DMS 273 treated with DMSO at 0.1 percent for 48 hours (cell line): ENCODE measurements at regions not wholly inside any gene's neighbourhood (a gene's known extent, or its start where the extent isn't known, plus 50 kb on each side); places are given as distances from the start of the nearest gene placed in this dataset.
A peak's percentile ranks its signal among the peaks of the same experiment; 100 is the strongest.

ENCODE experiments used
- DNase-seq: peaks from one replicate; lab custom pipeline; 2025; lab: John Stamatoyannopoulos, UW

DNA sequence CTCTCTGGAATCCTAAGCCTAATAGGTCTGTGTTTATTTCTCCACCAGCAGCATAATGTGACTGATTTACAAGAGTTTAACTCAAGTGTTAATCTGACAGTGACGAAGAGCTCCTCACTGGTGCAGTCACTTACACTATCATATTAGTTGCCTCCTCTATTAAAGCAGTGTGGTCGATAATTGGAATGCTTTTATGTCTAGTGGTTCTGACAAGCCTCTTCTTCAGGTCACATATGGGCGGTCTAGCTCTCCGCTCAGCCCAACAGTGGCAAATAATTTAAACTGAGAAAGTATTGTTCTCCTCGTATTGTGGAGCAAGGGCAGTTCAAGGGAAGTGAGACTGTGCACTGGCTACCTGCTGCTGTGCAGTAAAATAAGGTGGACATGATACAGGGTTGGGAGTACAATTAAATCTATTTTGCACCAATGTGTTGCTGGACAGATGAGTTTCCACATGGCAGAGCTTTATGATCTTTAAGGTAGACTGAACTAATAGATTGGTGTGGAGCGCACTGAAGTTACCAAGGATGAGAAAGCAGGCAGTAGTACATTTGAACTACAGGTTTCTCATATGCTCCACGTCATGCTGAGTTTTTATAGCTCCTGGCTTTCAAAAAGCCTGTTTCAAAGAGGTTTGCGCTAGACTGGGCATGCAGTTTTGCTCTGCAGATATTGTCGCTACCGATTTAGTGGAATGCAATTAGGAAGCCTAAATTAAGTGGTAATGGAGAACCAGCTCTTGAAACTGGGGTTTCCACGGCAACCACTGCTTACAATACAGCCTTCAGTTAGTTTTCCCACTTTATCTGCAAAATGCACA is 151.7 kb upstream of the POU3F3 start:
- peak; percentile 28 for DNase-seq

DNA sequence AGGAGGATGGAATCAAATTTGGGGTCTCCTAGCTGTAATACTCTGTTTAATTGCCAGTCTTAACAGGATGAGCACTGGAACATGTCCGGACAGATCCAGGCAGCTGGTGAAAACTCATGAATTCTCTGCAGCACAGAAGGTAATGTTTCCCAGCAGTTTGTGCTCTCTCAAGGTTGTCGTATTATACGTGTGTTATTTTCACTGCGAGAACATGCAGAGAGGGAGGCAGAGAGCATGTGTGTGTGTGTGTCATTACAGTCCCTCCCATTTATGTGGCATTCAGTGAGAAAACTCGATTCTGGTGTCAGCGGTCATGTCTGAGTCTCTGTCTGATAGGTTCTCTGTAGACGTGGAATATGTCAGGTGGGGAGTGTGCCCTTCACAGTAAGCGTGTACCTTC is 150.2 kb upstream of the POU3F3 start:
- DNase-seq: peak; percentile 24

DNA sequence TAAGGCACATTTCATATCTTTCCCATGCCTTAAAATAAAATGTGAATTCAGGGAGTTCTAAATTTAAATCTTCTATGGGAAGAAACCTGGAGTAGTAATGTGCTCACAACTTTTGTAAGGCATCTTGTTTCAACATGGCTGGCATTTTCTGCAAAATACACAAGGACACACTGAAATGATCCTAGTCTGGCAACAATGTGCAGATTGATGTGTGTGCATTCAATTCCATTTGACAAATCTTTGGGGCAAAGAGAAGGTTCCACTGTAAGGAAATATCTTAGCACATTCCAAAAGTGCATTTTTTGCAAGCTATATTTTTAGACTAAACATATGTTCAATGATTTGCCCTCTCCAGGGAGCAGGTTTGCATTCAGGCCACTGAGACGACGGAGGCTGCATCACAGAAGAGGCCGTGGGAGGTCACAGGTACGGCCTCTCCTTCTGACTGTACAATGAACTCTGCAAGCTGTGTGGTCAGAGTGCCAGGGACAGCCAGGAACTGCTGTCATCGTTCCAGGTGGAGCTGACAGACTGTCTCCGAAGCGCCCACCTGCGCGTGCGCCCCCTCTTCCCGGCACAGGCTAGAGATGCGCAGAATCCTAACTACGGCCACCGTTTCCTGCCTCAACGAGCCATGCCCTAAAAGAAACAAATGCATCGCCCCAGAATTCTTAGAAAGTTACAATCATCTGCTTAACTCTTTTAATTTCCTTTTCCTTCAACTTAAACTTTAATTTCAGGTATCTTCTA is 149.2 kb upstream of the POU3F3 start:
- DNase-seq: no peak

DNA sequence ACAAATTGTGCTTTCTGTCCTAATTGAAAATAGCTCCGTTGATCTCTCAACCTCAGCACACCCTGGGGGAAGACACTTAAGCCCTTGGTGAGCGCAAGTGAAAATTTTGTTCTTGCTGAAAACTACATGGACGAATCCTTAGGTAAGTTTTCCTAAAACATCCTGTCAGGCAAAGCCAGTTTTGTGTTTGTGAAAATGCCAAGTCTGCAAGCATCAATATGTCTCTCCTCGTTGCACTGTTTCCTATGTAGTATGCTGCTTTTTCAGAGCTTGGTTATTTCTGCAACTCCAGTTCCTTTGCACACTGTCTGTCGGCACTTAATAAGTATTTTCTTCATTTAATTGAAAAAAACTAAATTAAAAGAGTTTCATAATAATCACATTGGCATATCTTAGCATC is 146.9 kb upstream of the POU3F3 start:
- no peak for DNase-seq

DNA sequence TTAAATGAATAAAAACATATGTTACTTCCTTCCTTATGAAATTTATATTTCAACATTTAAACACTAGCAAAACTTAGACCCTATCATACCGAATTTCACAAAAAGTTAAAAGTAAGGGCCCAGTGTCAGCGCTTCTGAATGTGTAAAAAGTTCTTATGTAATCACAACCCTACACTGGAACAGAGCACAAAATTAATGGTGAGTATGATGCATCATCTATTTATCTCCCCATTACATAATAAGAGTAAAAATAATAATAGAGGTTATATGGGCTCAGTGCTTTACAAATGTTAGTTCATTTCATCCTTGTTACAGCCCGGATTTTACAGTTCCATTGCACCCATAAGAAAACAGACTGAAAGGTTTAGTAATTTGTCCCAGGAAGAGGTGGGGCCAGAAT is 144.9 kb upstream of the POU3F3 start:
- no peak for DNase-seq

DNA sequence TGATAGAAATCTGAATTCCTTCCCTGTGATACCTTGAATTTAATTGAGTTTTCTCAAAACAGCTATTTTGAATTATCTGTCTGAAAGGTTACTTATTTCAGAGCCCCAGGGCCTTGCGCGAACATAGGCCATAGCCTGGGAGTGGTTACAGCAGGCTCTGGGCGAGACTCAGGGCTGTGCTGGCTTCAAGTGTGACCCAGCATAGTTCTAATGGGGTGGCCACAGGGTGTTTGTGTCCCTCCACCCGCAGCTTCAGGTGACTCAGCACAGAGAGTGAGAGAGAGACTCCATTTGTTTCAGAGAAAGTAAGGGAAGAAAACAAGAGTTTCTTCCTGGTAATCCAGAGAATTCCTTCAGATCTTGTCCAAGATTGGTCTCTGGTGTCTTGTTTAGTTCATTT is 137.9 kb upstream of the POU3F3 start:
- no peak for DNase-seq

DNA sequence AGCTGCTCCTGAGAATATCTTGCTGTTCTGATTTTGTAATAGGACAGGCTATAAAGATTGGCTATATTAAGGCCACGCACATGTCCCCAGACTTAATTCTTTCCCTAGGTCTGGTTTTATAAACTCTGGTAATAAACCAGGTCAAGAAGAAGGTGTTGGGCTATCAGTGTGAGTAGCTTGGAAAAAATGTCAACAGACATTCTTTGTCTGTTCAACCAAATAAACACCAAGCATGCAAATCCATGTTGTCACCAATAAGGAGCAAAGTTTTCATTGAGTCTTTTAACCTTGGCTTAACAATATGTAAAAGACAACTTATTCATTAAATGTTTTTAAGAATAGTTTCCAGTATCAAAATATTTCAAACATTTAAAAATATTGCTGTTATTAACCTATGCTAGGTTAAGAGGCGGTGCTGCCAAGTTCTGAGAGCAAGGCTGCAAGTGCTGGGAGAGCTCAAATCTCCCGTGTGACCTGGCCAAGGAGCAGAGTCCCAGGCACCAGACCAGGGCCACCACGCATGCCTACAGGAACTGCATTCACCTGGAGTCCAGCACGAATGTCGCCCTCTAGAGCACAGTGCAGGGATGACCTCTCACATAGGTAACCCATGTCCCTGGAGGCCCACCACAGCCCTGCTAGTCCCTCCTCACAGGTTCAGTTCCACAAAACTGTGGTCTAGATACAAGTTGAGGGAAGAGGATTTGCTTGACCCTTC is 120.5 kb upstream of the POU3F3 start:
- DNase-seq: no peak

DNA sequence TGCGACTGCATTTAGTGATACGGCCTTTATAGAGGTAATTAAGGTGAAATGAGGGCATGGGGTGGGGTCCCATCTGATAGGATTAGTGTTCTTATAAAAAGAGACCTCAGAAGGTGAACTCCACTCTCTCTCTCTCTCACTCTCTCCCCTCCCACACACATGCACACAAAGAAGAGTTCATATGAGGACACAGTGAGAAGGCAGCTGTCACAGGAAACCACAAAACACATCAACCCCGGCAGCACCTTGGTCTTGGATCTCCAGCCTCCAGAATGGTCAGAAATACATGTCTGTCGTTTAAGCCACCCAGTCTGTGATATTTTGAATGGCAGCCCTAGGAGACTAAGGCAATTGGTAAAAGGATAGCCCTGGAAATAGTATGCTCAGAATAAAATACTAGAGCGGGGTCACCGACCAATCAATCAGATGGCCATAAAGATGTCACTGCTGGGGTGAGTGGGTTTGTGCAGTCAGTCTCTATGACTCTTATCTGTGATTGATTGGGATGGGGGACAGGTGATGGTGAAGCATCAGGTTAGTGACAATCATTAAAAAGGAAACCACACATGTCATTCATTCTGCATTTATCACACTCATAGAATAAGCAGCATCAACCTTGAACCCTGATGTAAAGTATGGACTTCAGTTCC is 118.9 kb upstream of the POU3F3 start:
- DNase-seq: peak; percentile 27

DNA sequence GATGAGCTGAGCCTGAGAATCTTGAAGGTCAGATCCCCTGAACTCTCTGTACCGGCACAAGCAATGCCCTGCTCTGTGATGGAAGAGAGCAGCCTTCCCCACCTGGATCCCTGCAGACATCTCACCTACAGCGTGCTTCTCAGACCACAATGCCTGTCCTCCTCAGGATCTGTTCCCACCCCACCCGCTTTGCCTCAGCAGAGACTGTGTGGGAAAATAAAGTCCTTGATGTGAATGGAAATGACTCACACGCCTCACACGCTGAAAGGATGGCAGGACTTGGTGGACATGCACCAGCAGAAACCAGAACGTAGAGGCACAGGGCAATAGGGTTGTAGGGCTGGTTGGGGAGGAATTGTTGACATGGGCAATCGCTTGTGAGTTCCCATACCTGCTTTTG is 117.9 kb upstream of the POU3F3 start:
- DNase-seq: no peak

DNA sequence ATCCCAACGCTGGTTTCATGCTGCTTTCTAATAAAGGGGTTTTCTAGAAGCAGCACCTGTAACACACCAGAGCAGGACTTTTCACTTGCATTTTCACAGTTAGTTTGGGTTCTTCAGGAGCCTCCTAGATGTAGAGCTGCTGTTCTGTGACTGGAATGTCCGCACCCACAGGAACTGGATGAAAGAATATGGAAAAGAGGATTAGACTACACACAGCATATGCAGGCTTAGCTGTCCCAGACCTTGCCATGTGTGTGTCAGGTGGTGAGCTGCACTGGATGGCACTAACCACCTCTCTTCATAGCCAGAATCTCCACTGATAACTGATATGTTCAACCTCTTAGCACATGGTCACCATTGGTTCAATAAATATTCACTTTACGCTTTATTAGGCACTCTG is 112.1 kb upstream of the POU3F3 start:
- DNase-seq: no peak

DNA sequence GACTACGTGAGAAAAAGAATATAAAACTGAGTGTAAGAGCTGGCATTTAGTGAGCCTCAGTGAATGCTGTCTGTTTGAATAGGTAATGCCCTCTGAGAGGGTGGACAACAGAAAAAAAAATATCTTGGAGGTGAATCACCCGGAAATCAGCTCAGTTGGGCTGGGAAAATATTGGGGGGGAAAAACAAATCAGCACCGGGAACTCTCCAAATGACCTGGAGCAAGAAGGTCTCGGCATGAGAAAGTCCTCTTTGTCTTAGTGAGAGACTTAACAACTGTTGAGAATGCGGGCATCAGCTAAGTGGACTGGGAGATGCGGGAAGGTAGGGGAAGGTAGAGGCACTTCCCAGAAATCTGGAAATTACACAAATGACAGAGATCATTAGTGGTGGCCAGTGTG is 109.4 kb upstream of the POU3F3 start:
- DNase-seq: no peak

DNA sequence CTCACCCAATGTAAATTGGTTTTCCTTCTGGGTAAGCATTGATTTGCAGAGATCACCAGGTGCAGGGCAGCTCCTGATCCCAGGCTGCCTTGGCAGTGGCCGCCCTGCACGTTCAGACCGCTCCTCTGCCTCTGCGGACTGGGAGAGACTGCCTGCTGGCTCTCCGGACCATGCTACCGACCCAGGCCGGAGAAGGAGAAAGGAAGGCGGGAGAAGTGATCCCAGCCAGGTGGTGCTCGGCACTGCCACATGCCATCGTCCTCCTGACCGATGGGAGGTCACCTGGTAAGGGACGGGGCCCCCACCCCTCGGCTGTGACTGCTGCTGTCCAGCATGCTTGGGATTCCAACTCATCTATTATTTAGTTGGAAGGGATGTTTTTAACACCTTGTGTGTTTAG is 108.1 kb upstream of the POU3F3 start:
- DNase-seq: no peak

DNA sequence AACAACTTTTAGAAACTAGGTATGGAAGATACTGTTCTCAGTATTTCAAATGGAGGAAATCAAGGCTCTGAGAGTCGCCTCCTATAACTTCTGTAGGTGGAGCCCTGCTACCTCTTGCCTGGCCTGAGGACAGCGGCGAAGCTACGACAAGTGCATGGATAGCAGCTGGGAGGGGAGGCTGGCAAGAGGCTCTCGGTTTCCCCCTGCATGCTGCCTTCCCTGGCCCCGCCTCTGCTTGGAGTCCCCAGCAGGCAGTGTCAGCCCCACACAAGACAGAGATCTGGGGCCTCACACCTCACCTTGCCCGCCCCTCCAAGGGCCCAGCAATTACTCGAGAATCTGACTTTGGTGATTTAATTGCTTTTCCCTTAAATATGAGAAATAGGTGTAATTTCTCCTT is 107.6 kb upstream of the POU3F3 start:
- DNase-seq: no peak

DNA sequence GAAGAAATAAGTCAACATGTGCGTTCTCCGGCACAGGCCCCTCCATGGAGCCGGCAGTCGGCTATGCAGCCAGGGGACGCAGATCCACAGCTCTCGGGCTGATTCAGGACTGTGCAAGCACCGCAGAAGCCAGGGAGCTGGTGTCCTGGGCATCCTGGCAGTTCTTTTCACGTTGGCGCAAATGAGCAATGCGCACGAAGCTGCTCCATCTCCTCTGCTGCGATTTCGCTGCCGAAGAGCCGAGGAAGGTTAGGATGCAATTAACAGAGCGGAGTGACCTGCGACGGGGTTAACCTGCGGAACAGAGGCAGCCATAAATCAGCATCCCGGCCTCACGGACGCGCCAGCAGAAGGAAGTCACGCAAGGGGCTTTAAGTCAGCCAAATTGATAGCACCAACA is 107.1 kb upstream of the POU3F3 start:
- DNase-seq: no peak

DNA sequence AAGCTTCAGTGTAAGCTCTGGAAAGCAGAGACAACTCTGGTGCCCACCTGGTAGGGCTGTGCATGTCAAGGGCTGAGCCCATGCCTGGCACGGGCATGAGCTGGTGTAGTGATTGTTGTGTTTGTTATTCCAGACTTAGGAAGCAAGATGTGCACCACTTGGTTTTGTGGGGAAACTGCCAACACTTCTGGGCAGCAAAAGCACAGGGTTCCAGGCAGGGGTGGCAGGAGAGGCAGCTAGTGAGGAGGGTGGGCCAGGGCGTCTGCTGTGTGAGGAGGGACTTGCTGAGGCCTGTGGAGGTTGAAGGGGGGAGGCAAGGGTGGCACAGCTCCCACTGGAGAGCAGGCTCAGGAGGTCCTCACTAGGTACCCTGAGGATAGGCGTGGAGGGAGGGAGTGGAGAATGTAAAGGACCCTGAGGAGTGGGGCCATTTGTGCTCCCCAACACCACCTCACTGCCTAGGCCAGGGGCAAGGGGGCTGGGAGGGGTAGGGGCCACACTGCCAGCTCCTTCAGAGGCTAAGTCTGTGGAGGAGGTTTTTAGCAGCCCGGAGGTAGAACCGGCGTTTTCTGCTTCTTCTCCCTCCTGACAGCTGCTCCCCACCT is 104.0 kb upstream of the POU3F3 start:
- no peak for DNase-seq

DNA sequence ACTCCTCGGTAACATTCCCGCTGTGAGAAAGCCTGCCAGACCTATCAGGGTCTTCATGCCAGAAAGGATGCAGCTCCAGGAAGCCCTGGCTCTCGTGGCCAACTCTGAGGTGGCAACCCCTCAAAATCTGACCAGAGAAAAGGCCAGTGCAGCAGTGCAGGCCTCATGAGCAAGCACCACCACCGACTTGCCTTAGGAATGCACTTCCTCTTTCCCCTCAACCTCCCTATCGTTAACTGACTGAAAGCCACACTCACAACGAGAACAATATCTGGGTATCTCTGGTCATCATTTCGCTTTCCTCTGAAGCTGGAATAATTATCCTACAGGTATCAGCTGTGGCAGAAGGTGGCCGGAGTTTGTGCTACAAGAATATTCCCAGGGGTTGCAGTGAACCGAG is 101.4 kb upstream of the POU3F3 start:
- no peak for DNase-seq

DNA sequence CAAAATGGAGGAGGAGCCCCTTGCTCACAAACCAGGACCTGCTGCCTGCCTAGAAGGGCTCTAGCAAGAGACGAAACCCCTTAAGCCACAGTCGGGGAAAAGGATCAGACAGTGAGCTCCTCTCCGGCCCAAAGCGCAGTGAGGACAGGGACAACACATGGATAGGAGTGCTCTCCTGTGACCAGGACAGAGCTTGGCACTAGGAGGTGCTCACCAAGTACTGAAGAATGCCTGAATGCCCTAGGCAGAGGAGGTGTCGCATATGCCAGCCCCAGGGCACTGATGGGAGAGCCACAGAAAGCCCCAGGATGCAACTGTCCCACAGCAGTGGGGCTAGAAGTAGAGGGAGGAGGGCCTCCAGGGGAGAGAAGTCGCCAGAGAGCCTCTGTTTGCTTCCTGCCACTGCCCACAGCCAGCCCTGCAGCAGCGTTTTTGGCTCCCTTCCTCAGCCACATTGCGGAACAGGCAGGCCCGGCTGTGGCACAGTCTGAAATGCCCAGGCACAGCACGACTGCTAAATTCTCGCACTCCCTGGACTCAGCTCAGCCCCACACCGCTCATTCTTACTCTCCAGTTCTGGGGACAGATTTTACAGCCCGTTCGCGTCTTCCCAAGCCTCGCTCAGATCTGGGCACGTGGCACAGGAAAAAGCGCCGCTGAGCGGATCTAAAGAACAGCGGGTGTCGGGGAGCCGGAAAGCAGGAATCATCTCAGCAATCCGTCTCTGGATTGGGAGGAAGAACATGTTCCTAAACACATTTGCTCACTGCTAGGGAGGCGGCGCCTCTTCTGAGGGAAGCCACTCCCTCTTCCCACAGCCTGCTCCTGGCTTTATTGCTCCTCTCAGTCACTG is 98.7 kb upstream of the POU3F3 start:
- no peak for DNase-seq

DNA sequence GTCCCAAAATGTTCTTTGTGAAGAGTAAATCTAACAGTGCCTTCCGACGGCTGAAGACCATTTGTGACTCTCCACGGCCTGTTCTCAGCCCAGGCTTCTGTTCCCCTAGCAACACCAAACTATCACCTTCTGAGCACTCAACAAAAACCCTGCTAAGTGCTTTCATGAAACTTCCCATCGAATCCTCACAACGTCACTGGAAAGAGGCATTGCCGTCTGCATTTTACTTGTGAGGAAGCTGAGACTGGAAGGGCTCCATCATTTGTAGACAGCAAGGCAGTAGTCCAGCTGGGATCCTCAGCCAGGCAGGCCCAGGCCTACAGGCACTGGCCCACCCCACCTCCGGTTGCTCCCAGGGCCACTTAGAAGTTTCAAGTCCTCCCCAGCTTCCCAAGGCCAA is 97.8 kb upstream of the POU3F3 start:
- DNase-seq: no peak

DNA sequence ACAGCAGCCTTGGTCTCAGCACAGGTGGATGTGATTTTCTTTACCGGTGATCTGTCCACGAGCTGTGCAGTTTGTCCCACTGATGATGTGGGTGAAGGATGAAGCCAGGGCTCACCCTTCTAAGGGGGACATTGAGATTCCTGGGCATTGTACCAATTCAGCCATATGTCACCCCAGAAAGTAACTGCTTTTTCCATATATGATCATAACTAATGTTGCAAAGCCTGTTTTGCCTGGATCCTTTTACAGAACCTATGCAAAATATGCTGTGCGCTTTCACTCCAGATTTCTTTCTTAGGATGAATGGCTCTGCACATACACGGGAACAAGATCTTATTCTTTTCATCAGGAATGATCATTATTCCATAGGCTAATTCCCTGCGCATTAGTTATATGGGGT is 96.9 kb upstream of the POU3F3 start:
- DNase-seq: no peak

DNA sequence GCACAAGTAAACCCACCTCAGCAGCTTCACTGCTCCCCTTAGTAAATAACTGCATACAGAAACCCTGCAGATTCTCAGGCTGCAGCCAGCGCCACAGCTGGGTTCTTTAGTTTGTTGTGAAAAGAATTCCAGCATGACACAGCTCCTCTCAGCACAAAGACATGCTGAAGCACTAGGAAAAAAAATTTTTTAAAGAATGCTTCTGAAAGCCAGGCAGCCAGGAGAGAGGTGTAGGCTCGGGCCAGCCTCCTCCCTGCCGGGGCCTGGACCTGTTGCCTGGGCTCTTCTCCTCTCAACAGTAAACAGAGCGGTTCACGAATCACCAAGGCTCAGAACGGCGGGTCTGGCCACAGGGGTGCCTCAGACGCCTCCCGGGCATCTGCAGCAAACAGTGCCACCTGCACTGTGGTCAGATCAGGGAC is 95.7 kb upstream of the POU3F3 start:
- no peak for DNase-seq

DNA sequence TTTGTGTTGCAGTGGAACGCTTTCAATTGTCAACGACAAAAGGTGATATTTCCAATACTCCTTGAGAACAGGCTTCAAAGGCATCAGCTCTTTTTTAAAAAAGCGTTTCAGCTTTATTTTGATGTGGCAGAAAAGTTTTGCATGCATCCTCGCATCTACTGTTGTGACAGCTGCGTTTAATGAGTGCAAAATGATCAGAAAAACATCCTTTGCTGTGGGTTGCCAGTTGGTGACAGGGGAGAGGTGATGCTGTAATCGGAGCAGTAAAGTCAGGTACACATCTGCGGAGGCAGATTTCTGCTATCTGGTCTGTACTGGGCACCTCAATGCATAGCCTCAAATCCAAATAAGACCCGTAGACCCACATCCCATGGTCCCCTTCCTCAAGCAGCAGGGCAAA is 91.9 kb upstream of the POU3F3 start:
- DNase-seq: no peak
